SK-N-MC (cell line): ENCODE measurements at regions not wholly inside any gene's neighbourhood (a gene's known extent, or its start where the extent isn't known, plus 50 kb on each side); places are given as distances from the start of the nearest gene placed in this dataset.

Source experiments
- EZH2 ChIP-seq: fragments of 200-600 bp; sonication (generic); IDR thresholded peaks from one replicate; pipeline ENCODE4 v1.6.1; 2017; ENCODE audit warnings: antibody characterized with exemption
- POLR2AphosphoS5 ChIP-seq: IDR thresholded peaks from 2 replicates; pipeline ENCODE4 v1.6.1; 2012; ENCODE audit warnings: mild to moderate bottlenecking, low read depth, low read length, borderline replicate concordance

DNA sequence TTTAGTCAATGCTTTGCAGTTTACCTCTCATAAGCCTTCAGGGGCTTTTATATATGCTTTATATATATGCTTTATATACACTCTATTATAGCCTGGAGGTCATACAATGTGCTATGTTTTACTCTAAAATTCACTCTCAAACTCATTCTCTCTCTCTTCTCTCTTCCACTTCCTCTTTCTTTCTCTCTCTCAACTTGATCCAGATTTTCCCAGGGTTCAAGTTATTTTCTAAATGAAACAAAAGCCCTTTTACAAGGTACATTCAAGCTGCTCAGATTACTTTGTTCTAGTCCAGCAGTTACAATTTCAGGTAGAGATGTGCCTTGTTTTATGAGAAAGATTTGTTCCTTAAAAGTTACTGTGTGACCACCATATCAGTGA, 79.6 kb upstream of the ACP3 start:
- TF ChIP-seq POLR2AphosphoS5 (no peak), EZH2 (no peak)
